GM23338 (cell line): ENCODE measurements at regions not wholly inside any gene's neighbourhood (a gene's known extent, or its start where the extent isn't known, plus 50 kb on each side); places are given as distances from the start of the nearest gene placed in this dataset.

Experiments used
- ATAC-seq: fragments of 200-7000 bp; cut with Tn5 transposase; 3 replicates; pipeline ENCODE4 v1.9.1; 2020
- DNase-seq: peaks from one replicate; pipeline ENCODE4 v3.0.0-alpha.2; 2015; ENCODE audit warnings: low spot score
- H2AFZ ChIP-seq: fragments of 200-600 bp; sonication (generic); 2 replicates; pipeline ENCODE4 v1.8.0; 2016; ENCODE audit warnings: antibody characterized with exemption, mild to moderate bottlenecking, moderate library complexity
- H3F3A ChIP-seq: fragments of 200-600 bp; sonication (generic); replicated peaks from 2 replicates; pipeline ENCODE4 v1.8.0; 2017; ENCODE audit warnings: antibody characterized with exemption, mixed run types, low read depth
- H3K27ac ChIP-seq: fragments of 200-600 bp; sonication (generic); 2 replicates; pipeline ENCODE4 v1.6.1; 2016; ENCODE audit warnings: low read depth
- H3K27me3 ChIP-seq: fragments of 200-600 bp; sonication (generic); 2 replicates; pipeline ENCODE4 v1.8.0; 2016; ENCODE audit warnings: mild to moderate bottlenecking, mixed run types, moderate library complexity; ENCODE audit not compliant: insufficient read depth
- H3K36me3 ChIP-seq: fragments of 200-600 bp; sonication (generic); 2 replicates; pipeline ENCODE4 v1.8.0; 2016; ENCODE audit warnings: mild to moderate bottlenecking; ENCODE audit not compliant: insufficient read depth
- H3K4me1 ChIP-seq: fragments of 200-600 bp; sonication (generic); 2 replicates; pipeline ENCODE4 v1.8.0; 2016; ENCODE audit warnings: mild to moderate bottlenecking, moderate library complexity; ENCODE audit not compliant: insufficient read depth
- H3K4me2 ChIP-seq: fragments of 200-600 bp; sonication (generic); 2 replicates; pipeline ENCODE4 v1.7.1; 2017; ENCODE audit warnings: mixed run types
- H3K4me3 ChIP-seq: fragments of 200-600 bp; sonication (generic); 2 replicates; pipeline ENCODE4 v1.6.1; 2016; ENCODE audit warnings: mixed run types
- H3K79me2 ChIP-seq: fragments of 200-600 bp; sonication (generic); replicated peaks from 2 replicates; pipeline ENCODE4 v1.8.0; 2017; ENCODE audit warnings: mild to moderate bottlenecking; ENCODE audit not compliant: insufficient read depth
- H3K9me2 ChIP-seq: fragments of 200-600 bp; sonication (generic); 2 replicates; pipeline ENCODE4 v1.8.0; 2017; ENCODE audit not compliant: insufficient read depth
- H4K20me1 ChIP-seq: fragments of 200-600 bp; sonication (generic); replicated peaks from 2 replicates; pipeline ENCODE4 v1.8.0; 2017; ENCODE audit warnings: mild to moderate bottlenecking; ENCODE audit not compliant: insufficient read depth
- H3K27ac Mint-ChIP-seq: 2 replicates; pipeline ENCODE4 v1.8.0; 2020; ENCODE audit warnings: inconsistent platforms, mild to moderate bottlenecking, moderate library complexity, mixed read lengths
- H3K27me3 Mint-ChIP-seq: 3 replicates; pipeline ENCODE4 v1.8.0; 2022; ENCODE audit warnings: low read depth, mild to moderate bottlenecking, moderate library complexity, mixed read lengths, inconsistent platforms; ENCODE audit not compliant: insufficient read depth, poor library complexity
- H3K36me3 Mint-ChIP-seq: 3 replicates; pipeline ENCODE4 v1.8.0; 2021; ENCODE audit warnings: low read depth, mild to moderate bottlenecking, inconsistent platforms, moderate library complexity, mixed read lengths
- H3K4me1 Mint-ChIP-seq: 3 replicates; pipeline ENCODE4 v1.8.0; 2020; ENCODE audit warnings: mild to moderate bottlenecking, inconsistent platforms, mixed read lengths
- H3K4me3 Mint-ChIP-seq: 3 replicates; pipeline ENCODE4 v1.8.0; 2021; ENCODE audit warnings: moderate library complexity, mild to moderate bottlenecking, inconsistent platforms, mixed read lengths
- H3K9me3 Mint-ChIP-seq: 3 replicates; pipeline ENCODE4 v1.8.0; 2020; ENCODE audit warnings: moderate library complexity, mild to moderate bottlenecking, inconsistent platforms, mixed read lengths
- CREB1 ChIP-seq: fragments of 250-450 bp; sonication (Bioruptor Pico); IDR thresholded peaks from 2 replicates; pipeline ENCODE4 v1.5.0; 2020; ENCODE audit warnings: low read depth, mild to moderate bottlenecking, moderate library complexity
- EZH2 ChIP-seq: fragments of 200-600 bp; sonication (generic); IDR thresholded peaks from one replicate; pipeline ENCODE4 v1.8.0; 2017; ENCODE audit warnings: antibody characterized with exemption, mild to moderate bottlenecking, low read depth; ENCODE audit not compliant: unreplicated experiment
- EZH2phosphoT487 ChIP-seq: fragments of 200-600 bp; sonication (generic); IDR thresholded peaks from one replicate; pipeline ENCODE4 v1.8.1; 2018; ENCODE audit warnings: antibody characterized with exemption; ENCODE audit not compliant: unreplicated experiment
- ZNF114 ChIP-seq: fragments of 250-450 bp; sonication (Bioruptor Pico); IDR thresholded peaks from 2 replicates; pipeline ENCODE4 v1.5.0; 2020; ENCODE audit warnings: mild to moderate bottlenecking, moderate library complexity
- ZNF331 ChIP-seq: fragments of 250-450 bp; sonication (Bioruptor Pico); IDR thresholded peaks from 2 replicates; pipeline ENCODE4 v1.5.0; 2020; ENCODE audit warnings: low read depth, mild to moderate bottlenecking, moderate library complexity
- TF ChIP-seq, protein P1 (sequence below): IDR thresholded peaks from 2 replicates; pipeline ENCODE4 v1.6.1; 2016; ENCODE audit warnings: antibody characterized with exemption
- TF ChIP-seq, protein P2 (sequence below): fragments of 250-450 bp; sonication (Bioruptor Pico); IDR thresholded peaks from 2 replicates; pipeline ENCODE4 v1.5.0; 2020; ENCODE audit warnings: mild to moderate bottlenecking, moderate library complexity
- TF ChIP-seq, protein P3 (sequence below): IDR thresholded peaks from one replicate; pipeline ENCODE4 v1.6.1; 2018; ENCODE audit warnings: antibody characterized with exemption; ENCODE audit not compliant: unreplicated experiment
- TF ChIP-seq, protein P4 (sequence below), 2 experiments: fragments of 200-600 bp in 1 of 2; sonication (generic) in 1 of 2; conservative IDR thresholded peaks; 2 replicates each; pipeline versions ENCODE4 v1.5.1 to v1.6.1; 2016 to 2017; ENCODE audit warnings: antibody characterized with exemption in 2 of 2, low read depth in 2 of 2, mild to moderate bottlenecking in 2 of 2, moderate library complexity in 1 of 2

DNA sequence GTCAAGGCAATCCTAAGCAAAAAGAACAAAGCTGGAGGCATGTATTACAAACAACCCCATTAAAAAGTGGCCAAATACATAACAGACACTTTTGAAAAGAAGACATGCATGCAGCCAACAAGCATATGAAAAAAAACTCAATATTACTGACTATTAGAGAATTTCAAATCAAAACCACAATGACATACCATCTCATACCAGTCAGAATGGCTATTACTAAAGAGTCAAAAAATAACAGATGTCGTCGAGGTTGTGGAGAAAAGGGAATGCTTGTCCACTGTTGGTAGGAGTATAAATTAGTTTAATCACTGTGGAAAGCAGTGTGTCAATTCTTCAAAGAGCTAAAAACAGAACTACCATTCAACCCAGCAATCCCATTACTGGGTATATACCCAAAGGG is 604.6 kb upstream of the GRIA3 start (continued):
- TF ChIP-seq, protein P1, sequence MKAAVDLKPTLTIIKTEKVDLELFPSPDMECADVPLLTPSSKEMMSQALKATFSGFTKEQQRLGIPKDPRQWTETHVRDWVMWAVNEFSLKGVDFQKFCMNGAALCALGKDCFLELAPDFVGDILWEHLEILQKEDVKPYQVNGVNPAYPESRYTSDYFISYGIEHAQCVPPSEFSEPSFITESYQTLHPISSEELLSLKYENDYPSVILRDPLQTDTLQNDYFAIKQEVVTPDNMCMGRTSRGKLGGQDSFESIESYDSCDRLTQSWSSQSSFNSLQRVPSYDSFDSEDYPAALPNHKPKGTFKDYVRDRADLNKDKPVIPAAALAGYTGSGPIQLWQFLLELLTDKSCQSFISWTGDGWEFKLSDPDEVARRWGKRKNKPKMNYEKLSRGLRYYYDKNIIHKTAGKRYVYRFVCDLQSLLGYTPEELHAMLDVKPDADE, result no peak
- TF ChIP-seq EZH2 (no peak), ZNF331 (CRISPR knock-in tag) (no peak), EZH2phosphoT487 (no peak)

DNA sequence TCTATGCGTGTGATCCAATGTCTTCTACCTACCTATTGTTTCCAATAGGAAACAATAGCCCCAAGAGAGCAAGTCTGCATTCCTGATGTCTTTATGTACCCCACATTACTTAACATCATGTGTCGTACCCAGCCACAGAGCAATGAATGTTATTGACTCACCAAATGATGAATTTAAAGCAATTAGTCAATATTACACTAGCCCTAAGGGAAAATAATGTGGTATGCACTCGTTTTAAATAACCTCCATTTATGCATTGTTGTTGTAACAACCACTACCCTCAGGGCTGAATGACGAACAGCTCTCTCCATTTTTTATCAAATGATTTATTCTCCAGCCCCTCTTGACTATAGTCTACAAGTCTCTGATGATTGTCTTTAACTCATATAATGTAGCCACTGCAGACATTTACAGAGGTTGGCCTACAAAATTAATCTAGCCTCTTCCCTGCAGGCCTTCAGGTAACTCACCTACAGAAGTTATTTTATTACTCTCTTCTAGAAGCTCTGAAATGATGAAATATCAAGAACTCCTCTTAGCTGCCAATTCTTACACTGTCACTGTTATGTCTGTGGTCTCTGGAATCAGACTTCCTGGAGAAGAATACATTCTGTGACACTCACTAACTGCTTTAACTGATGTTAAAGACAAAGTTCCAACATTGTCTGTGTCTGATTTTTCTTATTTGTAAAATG is 601.7 kb upstream of the GRIA3 start:
- no peaks in the 10 kb centered on the region for H3K27me3 Mint-ChIP-seq
- no peak overlapping the region for H2AFZ ChIP-seq
- H4K20me1 ChIP-seq, result no peaks in the 10 kb centered on the region
- no peaks in the 10 kb centered on the region for H3F3A ChIP-seq
- no peaks in the 10 kb centered on the region for H3K27me3 ChIP-seq
- DNase-seq (no peak), ATAC-seq (no peak)
- no peaks in the 10 kb centered on the region for H3K36me3 Mint-ChIP-seq
- no peak overlapping the region for H3K27ac ChIP-seq
- H3K4me1 Mint-ChIP-seq, result no peaks in the 10 kb centered on the region; the same call in 2 of the 3 replicates
- no peak overlapping the region for H3K4me3 ChIP-seq
- no peaks in the 10 kb centered on the region for H3K79me2 ChIP-seq
- no peak overlapping the region for H3K4me3 Mint-ChIP-seq
- no peaks in the 10 kb centered on the region; the same call in 2 of the 3 replicates for H3K9me3 Mint-ChIP-seq
- no peak overlapping the region for H3K27ac Mint-ChIP-seq
- no peak overlapping the region for H3K4me2 ChIP-seq
- H3K9me2 ChIP-seq, result no peaks in the 10 kb centered on the region
- H3K36me3 ChIP-seq, result no peaks in the 10 kb centered on the region
- H3K4me1 ChIP-seq, result no peaks in the 10 kb centered on the region
- TF ChIP-seq CREB1 (CRISPR knock-in tag), result no peak
- TF ChIP-seq, protein P2, sequence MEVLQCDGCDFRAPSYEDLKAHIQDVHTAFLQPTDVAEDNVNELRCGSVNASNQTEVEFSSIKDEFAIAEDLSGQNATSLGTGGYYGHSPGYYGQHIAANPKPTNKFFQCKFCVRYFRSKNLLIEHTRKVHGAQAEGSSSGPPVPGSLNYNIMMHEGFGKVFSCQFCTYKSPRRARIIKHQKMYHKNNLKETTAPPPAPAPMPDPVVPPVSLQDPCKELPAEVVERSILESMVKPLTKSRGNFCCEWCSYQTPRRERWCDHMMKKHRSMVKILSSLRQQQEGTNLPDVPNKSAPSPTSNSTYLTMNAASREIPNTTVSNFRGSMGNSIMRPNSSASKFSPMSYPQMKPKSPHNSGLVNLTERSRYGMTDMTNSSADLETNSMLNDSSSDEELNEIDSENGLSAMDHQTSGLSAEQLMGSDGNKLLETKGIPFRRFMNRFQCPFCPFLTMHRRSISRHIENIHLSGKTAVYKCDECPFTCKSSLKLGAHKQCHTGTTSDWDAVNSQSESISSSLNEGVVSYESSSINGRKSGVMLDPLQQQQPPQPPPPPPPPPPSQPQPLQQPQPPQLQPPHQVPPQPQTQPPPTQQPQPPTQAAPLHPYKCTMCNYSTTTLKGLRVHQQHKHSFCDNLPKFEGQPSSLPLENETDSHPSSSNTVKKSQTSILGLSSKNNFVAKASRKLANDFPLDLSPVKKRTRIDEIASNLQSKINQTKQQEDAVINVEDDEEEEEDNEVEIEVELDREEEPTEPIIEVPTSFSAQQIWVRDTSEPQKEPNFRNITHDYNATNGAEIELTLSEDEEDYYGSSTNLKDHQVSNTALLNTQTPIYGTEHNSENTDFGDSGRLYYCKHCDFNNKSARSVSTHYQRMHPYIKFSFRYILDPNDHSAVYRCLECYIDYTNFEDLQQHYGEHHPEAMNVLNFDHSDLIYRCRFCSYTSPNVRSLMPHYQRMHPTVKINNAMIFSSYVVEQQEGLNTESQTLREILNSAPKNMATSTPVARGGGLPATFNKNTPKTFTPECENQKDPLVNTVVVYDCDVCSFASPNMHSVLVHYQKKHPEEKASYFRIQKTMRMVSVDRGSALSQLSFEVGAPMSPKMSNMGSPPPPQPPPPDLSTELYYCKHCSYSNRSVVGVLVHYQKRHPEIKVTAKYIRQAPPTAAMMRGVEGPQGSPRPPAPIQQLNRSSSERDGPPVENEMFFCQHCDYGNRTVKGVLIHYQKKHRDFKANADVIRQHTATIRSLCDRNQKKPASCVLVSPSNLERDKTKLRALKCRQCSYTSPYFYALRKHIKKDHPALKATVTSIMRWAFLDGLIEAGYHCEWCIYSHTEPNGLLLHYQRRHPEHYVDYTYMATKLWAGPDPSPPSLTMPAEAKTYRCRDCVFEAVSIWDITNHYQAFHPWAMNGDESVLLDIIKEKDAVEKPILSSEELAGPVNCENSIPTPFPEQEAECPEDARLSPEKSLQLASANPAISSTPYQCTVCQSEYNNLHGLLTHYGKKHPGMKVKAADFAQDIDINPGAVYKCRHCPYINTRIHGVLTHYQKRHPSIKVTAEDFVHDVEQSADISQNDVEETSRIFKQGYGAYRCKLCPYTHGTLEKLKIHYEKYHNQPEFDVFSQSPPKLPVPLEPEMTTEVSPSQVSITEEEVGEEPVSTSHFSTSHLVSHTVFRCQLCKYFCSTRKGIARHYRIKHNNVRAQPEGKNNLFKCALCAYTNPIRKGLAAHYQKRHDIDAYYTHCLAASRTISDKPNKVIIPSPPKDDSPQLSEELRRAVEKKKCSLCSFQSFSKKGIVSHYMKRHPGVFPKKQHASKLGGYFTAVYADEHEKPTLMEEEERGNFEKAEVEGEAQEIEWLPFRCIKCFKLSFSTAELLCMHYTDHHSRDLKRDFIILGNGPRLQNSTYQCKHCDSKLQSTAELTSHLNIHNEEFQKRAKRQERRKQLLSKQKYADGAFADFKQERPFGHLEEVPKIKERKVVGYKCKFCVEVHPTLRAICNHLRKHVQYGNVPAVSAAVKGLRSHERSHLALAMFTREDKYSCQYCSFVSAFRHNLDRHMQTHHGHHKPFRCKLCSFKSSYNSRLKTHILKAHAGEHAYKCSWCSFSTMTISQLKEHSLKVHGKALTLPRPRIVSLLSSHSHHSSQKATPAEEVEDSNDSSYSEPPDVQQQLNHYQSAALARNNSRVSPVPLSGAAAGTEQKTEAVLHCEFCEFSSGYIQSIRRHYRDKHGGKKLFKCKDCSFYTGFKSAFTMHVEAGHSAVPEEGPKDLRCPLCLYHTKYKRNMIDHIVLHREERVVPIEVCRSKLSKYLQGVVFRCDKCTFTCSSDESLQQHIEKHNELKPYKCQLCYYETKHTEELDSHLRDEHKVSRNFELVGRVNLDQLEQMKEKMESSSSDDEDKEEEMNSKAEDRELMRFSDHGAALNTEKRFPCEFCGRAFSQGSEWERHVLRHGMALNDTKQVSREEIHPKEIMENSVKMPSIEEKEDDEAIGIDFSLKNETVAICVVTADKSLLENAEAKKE (CRISPR knock-in tag), result no peak
- TF ChIP-seq, protein P1, result no peak
- TF ChIP-seq EZH2, result no peak
- no peak for TF ChIP-seq ZNF331 (CRISPR knock-in tag)
- no peak for TF ChIP-seq EZH2phosphoT487
- TF ChIP-seq, protein P3, sequence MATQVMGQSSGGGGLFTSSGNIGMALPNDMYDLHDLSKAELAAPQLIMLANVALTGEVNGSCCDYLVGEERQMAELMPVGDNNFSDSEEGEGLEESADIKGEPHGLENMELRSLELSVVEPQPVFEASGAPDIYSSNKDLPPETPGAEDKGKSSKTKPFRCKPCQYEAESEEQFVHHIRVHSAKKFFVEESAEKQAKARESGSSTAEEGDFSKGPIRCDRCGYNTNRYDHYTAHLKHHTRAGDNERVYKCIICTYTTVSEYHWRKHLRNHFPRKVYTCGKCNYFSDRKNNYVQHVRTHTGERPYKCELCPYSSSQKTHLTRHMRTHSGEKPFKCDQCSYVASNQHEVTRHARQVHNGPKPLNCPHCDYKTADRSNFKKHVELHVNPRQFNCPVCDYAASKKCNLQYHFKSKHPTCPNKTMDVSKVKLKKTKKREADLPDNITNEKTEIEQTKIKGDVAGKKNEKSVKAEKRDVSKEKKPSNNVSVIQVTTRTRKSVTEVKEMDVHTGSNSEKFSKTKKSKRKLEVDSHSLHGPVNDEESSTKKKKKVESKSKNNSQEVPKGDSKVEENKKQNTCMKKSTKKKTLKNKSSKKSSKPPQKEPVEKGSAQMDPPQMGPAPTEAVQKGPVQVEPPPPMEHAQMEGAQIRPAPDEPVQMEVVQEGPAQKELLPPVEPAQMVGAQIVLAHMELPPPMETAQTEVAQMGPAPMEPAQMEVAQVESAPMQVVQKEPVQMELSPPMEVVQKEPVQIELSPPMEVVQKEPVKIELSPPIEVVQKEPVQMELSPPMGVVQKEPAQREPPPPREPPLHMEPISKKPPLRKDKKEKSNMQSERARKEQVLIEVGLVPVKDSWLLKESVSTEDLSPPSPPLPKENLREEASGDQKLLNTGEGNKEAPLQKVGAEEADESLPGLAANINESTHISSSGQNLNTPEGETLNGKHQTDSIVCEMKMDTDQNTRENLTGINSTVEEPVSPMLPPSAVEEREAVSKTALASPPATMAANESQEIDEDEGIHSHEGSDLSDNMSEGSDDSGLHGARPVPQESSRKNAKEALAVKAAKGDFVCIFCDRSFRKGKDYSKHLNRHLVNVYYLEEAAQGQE, result no peak
- TF ChIP-seq, protein P4, sequence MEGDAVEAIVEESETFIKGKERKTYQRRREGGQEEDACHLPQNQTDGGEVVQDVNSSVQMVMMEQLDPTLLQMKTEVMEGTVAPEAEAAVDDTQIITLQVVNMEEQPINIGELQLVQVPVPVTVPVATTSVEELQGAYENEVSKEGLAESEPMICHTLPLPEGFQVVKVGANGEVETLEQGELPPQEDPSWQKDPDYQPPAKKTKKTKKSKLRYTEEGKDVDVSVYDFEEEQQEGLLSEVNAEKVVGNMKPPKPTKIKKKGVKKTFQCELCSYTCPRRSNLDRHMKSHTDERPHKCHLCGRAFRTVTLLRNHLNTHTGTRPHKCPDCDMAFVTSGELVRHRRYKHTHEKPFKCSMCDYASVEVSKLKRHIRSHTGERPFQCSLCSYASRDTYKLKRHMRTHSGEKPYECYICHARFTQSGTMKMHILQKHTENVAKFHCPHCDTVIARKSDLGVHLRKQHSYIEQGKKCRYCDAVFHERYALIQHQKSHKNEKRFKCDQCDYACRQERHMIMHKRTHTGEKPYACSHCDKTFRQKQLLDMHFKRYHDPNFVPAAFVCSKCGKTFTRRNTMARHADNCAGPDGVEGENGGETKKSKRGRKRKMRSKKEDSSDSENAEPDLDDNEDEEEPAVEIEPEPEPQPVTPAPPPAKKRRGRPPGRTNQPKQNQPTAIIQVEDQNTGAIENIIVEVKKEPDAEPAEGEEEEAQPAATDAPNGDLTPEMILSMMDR (conservative IDR thresholded peaks at IDR 0.05; ENCODE audit: low read depth in 2 of 2), result no peak
- TF ChIP-seq ZNF114 (CRISPR knock-in tag), result no peak
